Spleen (tissue), 11 donors: ENCODE measurements at regions not wholly inside any gene's neighbourhood (a gene's known extent, or its start where the extent isn't known, plus 50 kb on each side); places are given as distances from the start of the nearest gene placed in this dataset.

Experiments
- DNase-seq: peaks from one replicate; pipeline ENCODE4 v3.0.0-alpha.2; 2020
- H3K27ac ChIP-seq, 8 donors: fragments of 200-600 bp; sonication (generic) in 7 of 8; 1 replicate in 4 of 8; 2 replicates in 4 of 8; pipeline versions ENCODE4 v1.5.0 to v1.8.0; 2016 to 2021; ENCODE audit warnings: inconsistent platforms in 4 of 8, mild to moderate bottlenecking in 4 of 8, moderate library complexity in 1 of 8
- H3K27me3 ChIP-seq, 7 donors: fragments of 200-600 bp; sonication (generic) in 6 of 7; replicated peaks in 1 of 7; 1 replicate in 4 of 7; 2 replicates in 3 of 7; pipeline versions ENCODE4 v1.5.0 to v1.8.0; 2016 to 2021; ENCODE audit warnings: inconsistent platforms in 3 of 7, mild to moderate bottlenecking in 1 of 7
- H3K36me3 ChIP-seq, 6 donors: fragments of 200-600 bp; sonication (generic) in 5 of 6; 1 replicate in 4 of 6; 2 replicates in 2 of 6; pipeline versions ENCODE4 v1.5.0 to v1.8.0; 2016 to 2021; ENCODE audit warnings: inconsistent platforms in 2 of 6
- H3K4me1 ChIP-seq, 6 donors: fragments of 200-600 bp; sonication (generic) in 5 of 6; 1 replicate in 3 of 6; 2 replicates in 3 of 6; pipeline versions ENCODE4 v1.5.0 to v1.8.0; 2016 to 2021; ENCODE audit warnings: inconsistent platforms in 3 of 6
- H3K4me3 ChIP-seq, 8 donors: fragments of 200-600 bp; sonication (generic) in 7 of 8; 1 replicate in 4 of 8; 2 replicates in 4 of 8; pipeline versions ENCODE4 v1.5.0 to v1.8.0; 2016 to 2021; ENCODE audit warnings: inconsistent platforms in 4 of 8, mild to moderate bottlenecking in 4 of 8, moderate library complexity in 2 of 8
- H3K9me3 ChIP-seq, 8 donors: fragments of 200-600 bp; sonication (generic) in 7 of 8; 1 replicate in 4 of 8; 2 replicates in 4 of 8; pipeline versions ENCODE4 v1.5.0 to v1.8.0; 2016 to 2021; ENCODE audit warnings: inconsistent platforms in 4 of 8
- CTCF ChIP-seq, 11 experiments: fragments of 200-600 bp in 7 of 11; fragments of 450-650 bp in 4 of 11; sonication (generic) in 4 of 11; IDR thresholded peaks in 8 of 11; conservative IDR thresholded peaks in 3 of 11; 1 replicate in 7 of 11; 2 replicates in 4 of 11; pipeline versions ENCODE4 v1.4.0 to v1.8.0; 2016 to 2021; ENCODE audit warnings: antibody characterized with exemption in 11 of 11, inconsistent platforms in 4 of 11, mild to moderate bottlenecking in 1 of 11
- POLR2A ChIP-seq, 3 donors: fragments of 450-650 bp; IDR thresholded peaks; one replicate each; pipeline ENCODE4 v1.5.1; 2017; ENCODE audit warnings: antibody characterized with exemption in 3 of 3, mild to moderate bottlenecking in 1 of 3
- POLR2AphosphoS5 ChIP-seq, 3 donors: sonication (generic); formaldehyde crosslinking; IDR thresholded peaks; one replicate each; pipeline ENCODE4 v1.5.1; 2017; ENCODE audit warnings: antibody characterized with exemption in 3 of 3
- WGBS, 5 donors: extraction: QIAGEN DNeasy Blood & Tissue Kit in 3 of 5; methylation state at CpG; one replicate each; pipeline versions ENCODE4 v1.1.5 to v1.1.7; 2013 to 2018; 5-methylcytosine and 5-hydroxymethylcytosine counted together
- intact Hi-C: fragments of 100-400 bp; cut with DNase I; formaldehyde crosslinking; loops from one replicate; pipeline ENCODE4 v1.15.0; 2023; ENCODE audit warnings: low total_unique reads
- donor health status: healthy with polysubstance abuse.
- donor health status: DM: no; HTN: no; CAD: no; lungs with moderate emphysema.
- donor health status: DM: no; HTN: no; CAD: no.
- donor health status: Bipolar disorder and iron deficiency.
- donor health status: healthy.
- donor health status: DM: no; HTN: no; CAD: no.
- donor health status: DM: yes; HTN: yes; CAD: no.

- intact Hi-C loops = no loop called here
- 68 to 84% (median 80%) methylated on average over 3 of the region's 3 CpGs for WGBS, 5 donors
Observed at GRCh38 chr14:87111741-87112140, 881.2 kb downstream of the GALC start.

GRCh38 chr14:87111126-87111525 is 881.9 kb downstream of the GALC start:
- H3K36me3 ChIP-seq = no peaks in the 10 kb centered on the region
- H3K4me1 ChIP-seq = no peaks in the 10 kb centered on the region
- DNase-seq = no peak
- H3K9me3 ChIP-seq = no peaks in the 10 kb centered on the region
- 76 to 85% (median 81%) methylated on average over 1 of the region's 1 CpG for WGBS, 5 donors
- H3K27ac ChIP-seq = no peak overlapping the region
- no peaks in the 10 kb centered on the region for H3K27me3 ChIP-seq
- no peak overlapping the region for H3K4me3 ChIP-seq
- no peak for TF ChIP-seq POLR2A (IDR thresholded peaks at IDR 0.05)
- no peak for TF ChIP-seq CTCF (IDR thresholded peaks at IDR 0.05 in 8 of 11, conservative IDR thresholded peaks at IDR 0.05 in 3 of 11)
- intact Hi-C loops = no loop called here

More at GRCh38 chr14:87111741-87112140, 881.2 kb downstream of the GALC start:
- H3K27me3 ChIP-seq = no peaks in the 10 kb centered on the region
- no peaks in the 10 kb centered on the region for H3K4me1 ChIP-seq
- TF ChIP-seq CTCF (IDR thresholded peaks at IDR 0.05 in 8 of 11, conservative IDR thresholded peaks at IDR 0.05 in 3 of 11) = no peak
- no peak for TF ChIP-seq POLR2AphosphoS5 (IDR thresholded peaks at IDR 0.05)
- TF ChIP-seq POLR2A (IDR thresholded peaks at IDR 0.05) = no peak
- no peaks in the 10 kb centered on the region for H3K9me3 ChIP-seq
- DNase-seq = no peak
- no peak overlapping the region for H3K27ac ChIP-seq
- H3K36me3 ChIP-seq = no peaks in the 10 kb centered on the region
- H3K4me3 ChIP-seq = no peak overlapping the region

GRCh38 chr14:87109271-87109670 is 883.7 kb downstream of the GALC start:
- Histone ChIP-seq H3K4me1 (no peaks in the 10 kb centered on the region), H3K9me3 (no peaks in the 10 kb centered on the region), H3K27me3 (no peaks in the 10 kb centered on the region), H3K4me3 (no peak overlapping the region), H3K36me3 (no peaks in the 10 kb centered on the region), H3K27ac (no peak overlapping the region)
- intact Hi-C loops = no loop called here
- no peak for DNase-seq
- TF ChIP-seq POLR2A (IDR thresholded peaks at IDR 0.05) (no peak), CTCF (IDR thresholded peaks at IDR 0.05 in 8 of 11, conservative IDR thresholded peaks at IDR 0.05 in 3 of 11) (no peak), POLR2AphosphoS5 (IDR thresholded peaks at IDR 0.05) (no peak)
- 88 to 98% (median 94%) methylated on average over 3 of the region's 3 CpGs for WGBS, 5 donors

- H3K9me3 ChIP-seq = no peaks in the 10 kb centered on the region
- WGBS, 5 donors = 84 to 89% (median 85%) methylated on average over 3 of the region's 3 CpGs
- no peaks in the 10 kb centered on the region for H3K4me1 ChIP-seq
- no peaks in the 10 kb centered on the region for H3K36me3 ChIP-seq
- TF ChIP-seq POLR2A (IDR thresholded peaks at IDR 0.05) = no peak
- no peak for TF ChIP-seq CTCF (IDR thresholded peaks at IDR 0.05 in 8 of 11, conservative IDR thresholded peaks at IDR 0.05 in 3 of 11)
- no peak for TF ChIP-seq POLR2AphosphoS5 (IDR thresholded peaks at IDR 0.05)
- no peak overlapping the region for H3K4me3 ChIP-seq
- no peaks in the 10 kb centered on the region for H3K27me3 ChIP-seq
- H3K27ac ChIP-seq = no peak overlapping the region
- intact Hi-C loops = no loop called here
- DNase-seq = no peak
Observed at GRCh38 chr14:87108726-87109125, 884.3 kb downstream of the GALC start.
